Testis (tissue), 2 donors: ENCODE measurements at regions not wholly inside any gene's neighbourhood (a gene's known extent, or its start where the extent isn't known, plus 50 kb on each side); places are given as distances from the start of the nearest gene placed in this dataset.

Source experiments
- DNase-seq: peaks from one replicate; pipeline ENCODE4 v3.0.0-alpha.2; 2019
- H3K27ac ChIP-seq, 2 donors: fragments of 200-600 bp; sonication (generic); one replicate each; pipeline ENCODE4 v1.5.1; 2019
- H3K27me3 ChIP-seq: fragments of 200-600 bp; sonication (generic); one replicate; pipeline ENCODE4 v1.5.1; 2019
- H3K36me3 ChIP-seq: fragments of 200-600 bp; sonication (generic); one replicate; pipeline ENCODE4 v1.5.1; 2017; ENCODE audit warnings: low read depth; ENCODE audit errors: missing control alignments
- H3K4me1 ChIP-seq: fragments of 200-600 bp; sonication (generic); one replicate; pipeline ENCODE4 v1.5.1; 2019
- H3K4me3 ChIP-seq, 2 donors: fragments of 200-600 bp; sonication (generic); one replicate each; pipeline ENCODE4 v1.5.1; 2017 to 2019
- H3K9me3 ChIP-seq: fragments of 200-600 bp; sonication (generic); one replicate; pipeline ENCODE4 v1.5.1; 2017
- POLR2A ChIP-seq: fragments of 450-650 bp; IDR thresholded peaks from one replicate; pipeline ENCODE4 v1.6.1; 2017; ENCODE audit warnings: antibody characterized with exemption, mild to moderate bottlenecking, moderate library complexity
- WGBS, 2 donors: methylation state at CpG; one replicate each; pipeline ENCODE4 v1.1.5; 2018; 5-methylcytosine and 5-hydroxymethylcytosine counted together
- intact Hi-C: fragments of 100-400 bp; cut with DNase I; formaldehyde crosslinking; loops from one replicate; pipeline ENCODE4 v1.15.1; 2023; ENCODE audit warnings: low total_unique reads
- TF ChIP-seq, protein P1 (sequence below), 3 experiments: fragments of 450-650 bp in 2 of 3; fragments of 200-600 bp in 1 of 3; sonication (generic) in 1 of 3; IDR thresholded peaks; one replicate each; pipeline ENCODE4 v1.5.1; 2016 to 2019; ENCODE audit warnings: antibody characterized with exemption in 3 of 3, mild to moderate bottlenecking in 2 of 3, moderate library complexity in 1 of 3

DNA sequence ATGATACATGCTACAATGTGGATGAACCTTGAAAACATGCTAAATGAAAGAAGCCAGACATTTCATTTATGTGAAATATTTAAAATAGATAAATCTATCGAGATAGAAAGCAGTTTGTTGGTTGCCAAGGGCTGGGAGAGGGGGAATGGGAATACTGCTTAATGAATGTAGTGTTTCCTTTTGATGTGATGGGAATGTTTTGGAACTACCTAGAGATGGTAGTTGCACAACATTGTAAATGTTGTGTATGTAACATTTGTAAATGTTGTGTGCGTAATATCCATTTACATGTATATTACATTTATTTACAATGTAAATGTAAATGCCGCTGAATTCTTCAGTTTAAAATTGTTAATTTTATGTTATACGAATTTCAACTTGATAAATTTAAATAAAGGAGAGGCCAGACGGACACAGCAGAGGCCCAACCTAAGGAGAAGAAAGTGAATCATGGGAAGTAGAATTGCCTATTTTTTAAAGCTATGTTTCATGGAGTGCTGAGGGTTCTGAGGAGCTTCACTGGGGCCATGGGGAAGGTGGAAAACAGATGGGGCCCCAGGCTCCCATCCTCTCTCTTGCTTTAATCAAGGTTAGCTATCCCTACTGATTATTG, 60.0 kb upstream of the TEX13D start:
- no peaks in the 10 kb centered on the region for H3K4me1 ChIP-seq
- H3K9me3 ChIP-seq, result no peaks in the 10 kb centered on the region
- no peak overlapping the region for H3K27ac ChIP-seq
- no peak overlapping the region for H3K4me3 ChIP-seq
- no peaks in the 10 kb centered on the region for H3K27me3 ChIP-seq
- TF ChIP-seq, protein P1, sequence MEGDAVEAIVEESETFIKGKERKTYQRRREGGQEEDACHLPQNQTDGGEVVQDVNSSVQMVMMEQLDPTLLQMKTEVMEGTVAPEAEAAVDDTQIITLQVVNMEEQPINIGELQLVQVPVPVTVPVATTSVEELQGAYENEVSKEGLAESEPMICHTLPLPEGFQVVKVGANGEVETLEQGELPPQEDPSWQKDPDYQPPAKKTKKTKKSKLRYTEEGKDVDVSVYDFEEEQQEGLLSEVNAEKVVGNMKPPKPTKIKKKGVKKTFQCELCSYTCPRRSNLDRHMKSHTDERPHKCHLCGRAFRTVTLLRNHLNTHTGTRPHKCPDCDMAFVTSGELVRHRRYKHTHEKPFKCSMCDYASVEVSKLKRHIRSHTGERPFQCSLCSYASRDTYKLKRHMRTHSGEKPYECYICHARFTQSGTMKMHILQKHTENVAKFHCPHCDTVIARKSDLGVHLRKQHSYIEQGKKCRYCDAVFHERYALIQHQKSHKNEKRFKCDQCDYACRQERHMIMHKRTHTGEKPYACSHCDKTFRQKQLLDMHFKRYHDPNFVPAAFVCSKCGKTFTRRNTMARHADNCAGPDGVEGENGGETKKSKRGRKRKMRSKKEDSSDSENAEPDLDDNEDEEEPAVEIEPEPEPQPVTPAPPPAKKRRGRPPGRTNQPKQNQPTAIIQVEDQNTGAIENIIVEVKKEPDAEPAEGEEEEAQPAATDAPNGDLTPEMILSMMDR (IDR thresholded peaks at IDR 0.05), result no peak
- TF ChIP-seq POLR2A, result no peak
- no peaks in the 10 kb centered on the region for H3K36me3 ChIP-seq
- DNase-seq, result no peak
- 92 to 95% methylated on average over 5 of the region's 5 CpGs for WGBS, 2 donors
- intact Hi-C loops, result no loop called here

DNA sequence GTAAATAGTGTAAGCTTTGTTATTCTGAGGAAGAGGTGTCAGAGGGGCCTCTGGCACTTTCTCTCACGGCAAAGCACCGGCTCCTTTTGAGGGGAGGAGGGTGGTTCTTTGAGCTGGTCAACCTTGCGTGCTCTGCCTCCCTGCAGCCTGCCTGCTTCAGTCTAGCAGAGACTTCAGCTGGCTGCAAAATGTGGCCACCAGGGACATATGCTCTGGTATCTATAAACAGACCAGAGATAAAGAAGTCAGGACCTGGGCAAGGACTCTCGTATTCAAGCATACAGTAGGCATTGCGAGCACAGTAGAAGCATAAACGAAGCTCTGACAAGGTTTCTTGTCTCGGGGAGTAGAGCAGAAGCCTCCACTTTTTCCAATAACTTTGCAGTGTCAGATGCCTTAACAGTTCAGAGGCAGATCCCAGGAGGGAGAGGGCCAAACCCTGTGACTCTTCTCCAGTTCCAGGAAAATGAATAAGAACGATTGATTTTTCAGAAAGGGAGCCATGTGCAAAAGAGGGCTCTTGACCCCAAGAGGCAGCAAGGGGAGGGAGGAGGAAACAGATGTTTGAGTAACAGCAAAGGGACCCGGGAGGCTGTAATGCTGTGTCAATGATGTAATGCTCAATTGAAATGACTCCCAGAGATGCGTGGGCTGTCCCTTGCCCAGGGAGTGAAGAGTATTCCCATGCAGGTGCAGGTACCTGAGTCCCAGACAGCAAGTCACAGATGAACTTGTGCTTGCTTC, 57.9 kb upstream of the TEX13D start:
- H3K9me3 ChIP-seq, result no peaks in the 10 kb centered on the region
- no peak for TF ChIP-seq POLR2A
- TF ChIP-seq, protein P1 (IDR thresholded peaks at IDR 0.05), result no peak
- intact Hi-C loops, result no loop called here
- no peak for DNase-seq
- H3K36me3 ChIP-seq, result no peaks in the 10 kb centered on the region
- no peaks in the 10 kb centered on the region for H3K4me1 ChIP-seq
- no peak overlapping the region for H3K27ac ChIP-seq
- H3K4me3 ChIP-seq, result no peak overlapping the region
- 38 to 45% methylated on average over 5 to 10 of the region's 10 CpGs for WGBS, 2 donors
- no peaks in the 10 kb centered on the region for H3K27me3 ChIP-seq

DNA sequence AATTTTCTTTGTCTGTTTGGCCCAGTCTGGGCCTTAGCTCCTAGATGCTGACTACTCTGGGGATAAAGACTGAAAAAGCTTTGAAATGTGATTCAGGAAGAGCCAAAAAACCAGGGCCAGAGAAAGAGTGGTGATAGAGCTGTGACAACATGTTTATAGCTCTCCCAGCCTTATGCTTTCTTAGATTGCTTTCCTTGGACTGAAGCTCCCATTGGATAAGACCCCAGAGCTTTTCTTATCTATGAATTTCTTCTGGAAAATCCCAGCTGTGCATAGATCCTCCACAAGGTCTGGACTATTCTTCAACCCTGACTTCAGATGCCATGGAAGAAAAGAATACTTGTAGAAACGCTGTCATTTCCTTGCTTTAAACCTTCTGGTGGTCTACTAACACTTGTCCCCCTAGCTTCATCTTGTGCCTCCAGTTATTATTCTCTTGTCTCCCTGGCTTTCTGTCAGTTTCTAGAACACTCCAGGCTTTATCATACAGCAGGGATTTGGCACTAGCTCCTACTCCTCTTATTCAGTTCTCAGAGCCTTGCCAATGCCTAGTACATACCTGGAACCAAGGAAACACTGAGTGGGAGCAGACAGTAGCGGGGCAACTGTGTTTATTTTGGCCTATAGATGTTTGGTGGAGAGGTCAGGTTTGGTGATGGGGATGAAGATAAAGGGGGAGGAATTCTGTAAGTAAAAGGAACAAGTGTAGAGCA, 57.1 kb upstream of the TEX13D start:
- H3K9me3 ChIP-seq, result no peaks in the 10 kb centered on the region
- H3K36me3 ChIP-seq, result no peaks in the 10 kb centered on the region
- no peak for DNase-seq
- no peak overlapping the region for H3K4me3 ChIP-seq
- TF ChIP-seq, protein P1 (IDR thresholded peaks at IDR 0.05), result no peak
- TF ChIP-seq POLR2A, result no peak
- intact Hi-C loops, result no loop called here
- WGBS, 2 donors, result 69 to 85% methylated on average over 2 of the region's 2 CpGs
- H3K27ac ChIP-seq, result no peak overlapping the region
- no peaks in the 10 kb centered on the region for H3K4me1 ChIP-seq
- H3K27me3 ChIP-seq, result no peaks in the 10 kb centered on the region

DNA sequence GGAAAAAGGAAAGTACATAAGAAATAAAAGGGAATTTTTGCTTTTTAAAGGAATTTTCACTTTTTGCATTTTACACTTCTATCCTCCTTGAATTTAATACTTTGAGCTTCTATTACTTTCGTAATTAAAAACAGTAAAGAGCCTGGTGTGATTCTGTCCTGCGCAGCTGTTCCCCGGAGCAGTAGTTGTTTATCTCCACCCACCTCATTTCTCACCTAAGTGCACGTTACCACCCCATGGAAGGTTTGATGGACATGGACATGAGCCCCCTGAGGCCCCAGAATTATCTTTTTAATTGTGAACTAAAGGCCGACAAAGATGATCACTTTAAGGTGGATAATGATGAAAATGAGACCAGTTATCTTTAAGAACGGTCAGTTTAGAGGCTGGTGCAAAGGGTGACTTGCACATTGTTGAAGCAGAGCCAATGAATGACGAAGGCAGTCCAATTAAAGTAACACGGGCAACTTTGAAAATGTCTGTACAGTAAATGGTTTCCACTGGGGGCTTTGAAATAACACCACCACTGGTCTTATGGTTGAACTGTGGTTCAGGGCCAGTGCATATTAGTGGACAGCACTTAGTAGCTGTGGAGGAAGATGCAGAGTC, 52.1 kb upstream of the TEX13D start:
- TF ChIP-seq, protein P1 (IDR thresholded peaks at IDR 0.05), result no peak
- no peak for TF ChIP-seq POLR2A

More for the DNA sequence above, 52.1 kb upstream of the TEX13D start:
- Histone ChIP-seq H3K4me1 (no peaks in the 10 kb centered on the region), H3K27me3 (no peaks in the 10 kb centered on the region), H3K27ac (no peak overlapping the region), H3K4me3 (no peak overlapping the region), H3K9me3 (no peaks in the 10 kb centered on the region), H3K36me3 (no peaks in the 10 kb centered on the region)
- 49 to 61% methylated on average over 8 of the region's 8 CpGs for WGBS, 2 donors
- intact Hi-C loops, result no loop called here
- DNase-seq, result no peak
